ENCODE measurements at regions not wholly inside any gene's neighbourhood (a gene's known extent, or its start where the extent isn't known, plus 50 kb on each side); places are given as distances from the start of the nearest gene placed in this dataset.

DNA sequence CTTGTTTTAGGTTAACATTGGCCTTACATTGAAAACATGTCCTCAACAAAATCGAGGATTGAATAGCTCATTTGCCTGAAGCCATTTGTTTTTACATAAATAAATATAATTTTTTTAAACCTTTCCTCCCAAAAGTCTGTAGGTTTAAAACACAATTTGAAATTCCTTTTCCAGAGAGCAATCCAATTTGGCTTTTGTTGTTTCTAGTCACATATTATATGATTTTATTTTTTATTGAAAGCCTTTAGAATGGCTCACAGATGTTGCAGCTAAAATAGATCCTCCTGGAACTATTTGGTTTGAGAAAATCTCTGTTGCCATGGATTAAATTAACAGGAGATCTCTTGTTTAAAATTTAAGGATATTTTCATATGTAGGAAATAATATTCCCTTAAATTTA is 512.6 kb downstream of the KLF5 start:
- TF ChIP-seq, protein P1, sequence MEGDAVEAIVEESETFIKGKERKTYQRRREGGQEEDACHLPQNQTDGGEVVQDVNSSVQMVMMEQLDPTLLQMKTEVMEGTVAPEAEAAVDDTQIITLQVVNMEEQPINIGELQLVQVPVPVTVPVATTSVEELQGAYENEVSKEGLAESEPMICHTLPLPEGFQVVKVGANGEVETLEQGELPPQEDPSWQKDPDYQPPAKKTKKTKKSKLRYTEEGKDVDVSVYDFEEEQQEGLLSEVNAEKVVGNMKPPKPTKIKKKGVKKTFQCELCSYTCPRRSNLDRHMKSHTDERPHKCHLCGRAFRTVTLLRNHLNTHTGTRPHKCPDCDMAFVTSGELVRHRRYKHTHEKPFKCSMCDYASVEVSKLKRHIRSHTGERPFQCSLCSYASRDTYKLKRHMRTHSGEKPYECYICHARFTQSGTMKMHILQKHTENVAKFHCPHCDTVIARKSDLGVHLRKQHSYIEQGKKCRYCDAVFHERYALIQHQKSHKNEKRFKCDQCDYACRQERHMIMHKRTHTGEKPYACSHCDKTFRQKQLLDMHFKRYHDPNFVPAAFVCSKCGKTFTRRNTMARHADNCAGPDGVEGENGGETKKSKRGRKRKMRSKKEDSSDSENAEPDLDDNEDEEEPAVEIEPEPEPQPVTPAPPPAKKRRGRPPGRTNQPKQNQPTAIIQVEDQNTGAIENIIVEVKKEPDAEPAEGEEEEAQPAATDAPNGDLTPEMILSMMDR (IDR thresholded peaks at IDR 0.05): no peak
- CTCF ChIA-PET: interaction anchor here (1.3 kb wide), 1 partner anchor 40 kb away, joined by 3 read pairs; no protein-coding TSS in a partner anchor
- intact Hi-C loops (cut with micrococcal nuclease): no loop called here
- Mint-ChIP-seq H3K36me3 (ENCODE audit: low read depth) (no peaks in the 10 kb centered on the region), H3K4me3 (no peak overlapping the region), H3K9me3 (no peaks in the 10 kb centered on the region), H3K27ac (no peak overlapping the region), H3K27me3 (no peaks in the 10 kb centered on the region), H3K4me1 (ENCODE audit: low read depth) (no peaks in the 10 kb centered on the region)
- POLR2A ChIA-PET: no interaction called here
- DNase-seq: no peak
- ATAC-seq: no peak

DNA sequence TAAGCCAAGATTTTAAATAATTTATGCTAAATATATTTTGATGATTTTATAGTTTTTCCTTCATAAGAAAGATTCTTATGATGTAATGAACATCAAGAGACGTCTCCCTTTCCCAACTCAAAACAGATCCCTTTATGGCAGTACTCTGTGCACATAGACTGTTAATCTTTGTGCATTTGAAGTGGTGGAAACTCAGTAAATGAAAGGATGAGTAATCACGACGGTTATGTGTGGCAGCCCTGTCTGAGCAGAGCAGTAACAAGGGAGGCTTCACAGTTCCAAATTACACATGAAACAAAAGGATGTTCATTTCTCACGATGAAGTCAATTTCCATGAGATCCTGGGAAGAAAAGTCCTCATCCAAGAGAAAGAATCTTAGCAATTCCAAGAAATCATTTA is 498.1 kb downstream of the KLF5 start:
- no peaks in the 10 kb centered on the region for H3K36me3 Mint-ChIP-seq (ENCODE audit: low read depth)
- ChIA-PET CTCF (no interaction called here), POLR2A (no interaction called here)
- intact Hi-C loops (cut with micrococcal nuclease): no loop called here
- peaks cover 3% of the 10 kb centered on the region for H3K9me3 Mint-ChIP-seq
- no peaks in the 10 kb centered on the region for H3K27me3 Mint-ChIP-seq
- TF ChIP-seq, protein P1 (IDR thresholded peaks at IDR 0.05): no peak
- no peaks in the 10 kb centered on the region for H3K4me1 Mint-ChIP-seq (ENCODE audit: low read depth)
- DNase-seq (no peak), ATAC-seq (no peak)
- H3K27ac Mint-ChIP-seq: no peak overlapping the region
- no peak overlapping the region for H3K4me3 Mint-ChIP-seq

DNA sequence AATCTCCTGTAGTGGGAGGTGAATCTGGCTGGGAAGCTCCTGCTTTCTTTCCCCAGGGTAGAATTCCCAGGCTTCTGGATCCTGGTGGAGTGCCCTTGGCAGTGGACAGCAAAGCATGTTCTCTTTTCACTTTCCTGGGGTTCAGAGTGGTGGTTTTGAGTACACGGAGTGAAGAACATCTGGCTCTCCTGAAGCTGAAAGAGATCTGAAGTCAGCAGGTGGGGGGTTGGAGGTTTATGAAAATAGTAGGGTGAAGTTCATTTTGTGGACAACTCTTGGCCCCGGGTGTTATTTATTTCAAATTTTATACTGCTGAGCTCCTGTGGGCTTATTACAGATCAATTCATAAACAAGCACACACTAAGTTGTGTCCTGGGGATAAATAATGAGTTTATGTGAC is 497.3 kb downstream of the KLF5 start:
- H3K9me3 Mint-ChIP-seq: peaks cover 3% of the 10 kb centered on the region
- ChIA-PET POLR2A (no interaction called here), CTCF (no interaction called here)
- H3K4me3 Mint-ChIP-seq: no peak overlapping the region
- ATAC-seq (no peak), DNase-seq (no peak)
- H3K36me3 Mint-ChIP-seq (ENCODE audit: low read depth): no peaks in the 10 kb centered on the region
- TF ChIP-seq, protein P1 (IDR thresholded peaks at IDR 0.05): no peak
- H3K27me3 Mint-ChIP-seq: no peaks in the 10 kb centered on the region
- no peaks in the 10 kb centered on the region for H3K4me1 Mint-ChIP-seq (ENCODE audit: low read depth)
- intact Hi-C loops (cut with micrococcal nuclease): no loop called here
- no peak overlapping the region for H3K27ac Mint-ChIP-seq

DNA sequence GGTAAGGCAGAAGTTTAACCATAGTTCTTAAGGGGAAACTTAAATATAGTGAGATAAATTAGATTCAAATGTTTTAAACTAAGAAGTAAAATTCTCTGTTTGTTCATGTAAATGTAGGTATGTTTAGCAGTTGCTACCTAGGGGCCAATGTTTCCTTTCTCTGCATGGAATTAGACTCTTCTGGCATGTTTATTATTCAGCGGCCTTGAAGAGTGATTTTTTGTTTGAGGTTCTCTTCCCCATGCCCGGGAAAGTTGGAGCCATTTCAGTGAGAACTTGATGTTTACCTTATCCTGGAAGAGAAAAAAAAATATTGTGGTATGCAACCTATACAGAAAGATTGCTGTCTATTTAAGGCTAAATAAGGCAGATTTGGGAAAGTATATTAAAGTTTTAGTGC is 492.9 kb downstream of the KLF5 start:
- H3K4me1 Mint-ChIP-seq (ENCODE audit: low read depth): no peaks in the 10 kb centered on the region
- no peak overlapping the region for H3K4me3 Mint-ChIP-seq
- no peak for ATAC-seq
- CTCF ChIA-PET: no interaction called here
- TF ChIP-seq, protein P1 (IDR thresholded peaks at IDR 0.05): no peak
- H3K36me3 Mint-ChIP-seq (ENCODE audit: low read depth): no peaks in the 10 kb centered on the region
- POLR2A ChIA-PET: interaction anchor here (1.8 kb wide), 1 partner anchor 30 kb away, joined by 4 read pairs; no protein-coding TSS in a partner anchor
- peaks cover 3% of the 10 kb centered on the region for H3K9me3 Mint-ChIP-seq
- no peak for DNase-seq
- intact Hi-C loops (cut with micrococcal nuclease): no loop called here
- no peaks in the 10 kb centered on the region for H3K27me3 Mint-ChIP-seq
- no peak overlapping the region for H3K27ac Mint-ChIP-seq

DNA sequence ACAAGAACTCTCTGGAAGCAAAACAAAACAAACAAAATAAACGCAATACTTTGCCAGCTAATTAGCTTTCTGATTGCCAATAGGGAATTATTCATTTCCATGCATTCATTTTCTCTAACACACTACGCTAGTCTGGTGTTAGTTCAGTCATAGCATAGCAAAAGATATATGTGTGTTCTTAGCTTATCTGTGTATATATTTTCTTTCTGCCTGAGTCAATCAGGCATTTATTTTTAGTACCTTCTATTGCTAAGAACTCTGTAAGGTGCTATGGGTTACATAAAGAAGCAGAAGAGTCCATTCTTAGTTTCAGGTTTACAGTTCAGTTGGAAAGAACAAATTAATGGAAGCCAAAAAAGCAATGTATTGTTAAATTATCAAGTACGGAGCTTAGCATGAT is 490.9 kb downstream of the KLF5 start:
- ChIA-PET POLR2A (no interaction called here), CTCF (interaction anchor here (1.5 kb wide), 1 partner anchor 16 kb away, joined by 4 read pairs; no protein-coding TSS in a partner anchor)
- H3K27ac Mint-ChIP-seq: no peak overlapping the region

More for the DNA sequence above, 490.9 kb downstream of the KLF5 start:
- no peaks in the 10 kb centered on the region for H3K27me3 Mint-ChIP-seq
- H3K36me3 Mint-ChIP-seq (ENCODE audit: low read depth): no peaks in the 10 kb centered on the region
- ATAC-seq: no peak
- no peak overlapping the region for H3K4me3 Mint-ChIP-seq
- H3K9me3 Mint-ChIP-seq: peaks cover 3% of the 10 kb centered on the region
- TF ChIP-seq, protein P1 (IDR thresholded peaks at IDR 0.05): no peak
- no peaks in the 10 kb centered on the region for H3K4me1 Mint-ChIP-seq (ENCODE audit: low read depth)
- intact Hi-C loops (cut with micrococcal nuclease): no loop called here
- no peak for DNase-seq
